ENCODE measurements at regions not wholly inside any gene's neighbourhood (a gene's known extent, or its start where the extent isn't known, plus 50 kb on each side); places are given as distances from the start of the nearest gene placed in this dataset.

DNA sequence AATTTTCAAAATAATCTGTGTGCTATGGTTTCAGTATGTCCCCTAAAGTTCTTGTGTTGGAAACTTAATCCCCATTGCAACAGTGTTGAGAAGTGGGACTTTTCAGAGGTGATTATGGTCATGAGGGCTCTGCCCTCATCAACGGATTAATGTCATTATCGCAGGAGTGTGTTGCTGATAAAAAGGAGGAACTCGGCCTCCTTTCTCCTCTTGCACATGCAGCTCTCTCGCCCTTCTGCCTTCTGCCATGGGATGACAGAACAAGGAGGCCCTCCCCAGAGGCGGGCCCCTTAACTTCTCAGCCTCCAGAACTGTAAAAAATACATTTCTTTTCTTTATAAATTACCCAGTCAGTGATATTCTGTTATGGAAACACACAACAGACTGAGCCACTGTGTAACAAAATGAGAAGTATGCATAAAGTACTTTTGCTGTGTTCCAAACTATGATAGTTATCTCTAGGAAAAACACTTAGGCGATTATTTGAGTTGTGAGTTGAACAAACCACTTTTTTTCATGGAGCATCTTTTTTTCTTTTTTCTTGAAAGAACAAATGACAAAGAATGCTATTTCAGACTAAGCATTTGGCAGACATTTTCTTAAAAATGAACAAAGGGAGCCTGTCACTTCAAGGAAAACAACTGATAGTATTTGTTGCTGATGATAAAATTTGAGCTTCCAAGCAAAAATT lies 134.8 kb upstream of the FUT8 start:
- DNase-seq (ENCODE audit: low read depth in 4 of 4, low spot score in 3 of 4) = no peak

DNA sequence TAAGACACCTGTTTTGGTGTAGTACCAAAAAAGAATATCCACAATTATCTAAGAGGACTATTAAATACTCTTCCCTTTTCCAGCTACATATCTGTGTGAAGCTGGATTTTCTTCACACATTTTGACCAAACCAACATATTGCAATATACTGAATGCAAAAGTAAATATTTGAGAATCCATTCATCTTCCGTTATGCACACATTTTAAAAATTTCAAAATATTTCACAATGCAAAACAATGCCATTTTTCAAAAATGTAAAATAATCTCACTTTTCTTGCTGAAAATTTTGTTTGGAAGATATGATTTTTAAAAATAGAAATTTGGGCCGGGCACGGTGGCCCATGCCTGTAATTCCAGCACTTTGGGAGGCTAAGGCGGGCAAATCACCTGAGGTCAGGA lies 133.9 kb upstream of the FUT8 start:
- DNase-seq (ENCODE audit: low read depth in 4 of 4, low spot score in 3 of 4) = no peak

DNA sequence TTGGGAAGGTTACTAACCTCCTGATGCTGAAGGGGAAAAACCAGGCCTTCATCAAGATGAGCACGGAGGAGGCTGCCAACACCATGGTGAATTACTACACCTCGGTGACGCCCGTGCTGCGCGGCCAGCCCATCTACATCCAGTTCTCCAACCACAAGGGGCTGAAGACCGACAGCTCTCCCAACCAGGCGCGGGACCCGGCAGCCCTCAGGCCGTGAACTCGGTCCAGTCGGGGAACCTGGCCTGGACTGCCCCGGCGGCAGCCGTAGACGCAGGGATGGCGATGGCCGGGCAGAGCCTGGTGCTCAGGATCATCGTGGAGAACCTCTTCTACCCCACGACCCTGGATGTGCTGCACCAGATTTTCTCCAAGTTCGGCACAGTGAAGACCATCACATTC lies 133.0 kb upstream of the FUT8 start:
- no peak for DNase-seq (ENCODE audit: low read depth in 4 of 4, low spot score in 3 of 4)

DNA sequence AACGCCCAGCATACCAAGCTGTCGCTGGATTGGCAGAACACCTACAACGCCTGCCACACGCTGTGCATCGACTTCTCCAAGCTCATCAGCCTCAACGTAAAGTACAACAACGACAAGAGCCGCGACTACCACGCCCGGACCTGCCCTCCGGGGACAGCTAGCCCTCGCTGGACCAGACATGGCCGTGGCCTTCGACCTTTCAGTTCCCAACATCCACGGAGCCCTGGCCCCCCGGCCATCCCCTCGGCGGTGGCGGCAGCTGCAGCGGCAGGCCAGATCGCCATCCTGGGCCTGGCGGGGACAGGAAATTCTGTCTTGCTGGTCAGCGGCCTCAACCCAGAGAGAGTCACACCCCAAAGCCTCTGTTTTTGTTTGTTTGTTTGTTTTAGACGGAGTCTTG lies 132.6 kb upstream of the FUT8 start:
- DNase-seq (ENCODE audit: low read depth in 4 of 4, low spot score in 3 of 4) = no peak

DNA sequence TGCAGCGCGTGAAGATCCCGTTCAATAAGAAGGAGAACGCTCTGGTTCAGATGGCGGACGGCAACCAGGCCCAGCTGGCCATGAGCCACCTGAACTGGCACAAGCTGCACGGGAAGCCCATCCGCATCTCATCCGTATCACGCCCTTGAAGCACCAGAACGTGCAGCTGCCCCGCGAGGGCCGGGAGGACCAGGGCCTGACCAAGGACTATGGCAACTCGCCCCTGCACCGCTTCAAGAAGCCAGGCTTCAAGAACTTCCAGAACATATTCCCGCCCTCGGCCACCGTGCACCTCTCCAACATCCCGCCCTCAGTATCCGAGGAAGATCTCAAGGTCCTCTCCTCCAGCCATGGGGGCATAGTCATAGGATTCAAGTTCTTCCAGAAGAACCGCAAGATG lies 131.9 kb upstream of the FUT8 start:
- no peak for DNase-seq (ENCODE audit: low read depth in 4 of 4, low spot score in 3 of 4)

DNA sequence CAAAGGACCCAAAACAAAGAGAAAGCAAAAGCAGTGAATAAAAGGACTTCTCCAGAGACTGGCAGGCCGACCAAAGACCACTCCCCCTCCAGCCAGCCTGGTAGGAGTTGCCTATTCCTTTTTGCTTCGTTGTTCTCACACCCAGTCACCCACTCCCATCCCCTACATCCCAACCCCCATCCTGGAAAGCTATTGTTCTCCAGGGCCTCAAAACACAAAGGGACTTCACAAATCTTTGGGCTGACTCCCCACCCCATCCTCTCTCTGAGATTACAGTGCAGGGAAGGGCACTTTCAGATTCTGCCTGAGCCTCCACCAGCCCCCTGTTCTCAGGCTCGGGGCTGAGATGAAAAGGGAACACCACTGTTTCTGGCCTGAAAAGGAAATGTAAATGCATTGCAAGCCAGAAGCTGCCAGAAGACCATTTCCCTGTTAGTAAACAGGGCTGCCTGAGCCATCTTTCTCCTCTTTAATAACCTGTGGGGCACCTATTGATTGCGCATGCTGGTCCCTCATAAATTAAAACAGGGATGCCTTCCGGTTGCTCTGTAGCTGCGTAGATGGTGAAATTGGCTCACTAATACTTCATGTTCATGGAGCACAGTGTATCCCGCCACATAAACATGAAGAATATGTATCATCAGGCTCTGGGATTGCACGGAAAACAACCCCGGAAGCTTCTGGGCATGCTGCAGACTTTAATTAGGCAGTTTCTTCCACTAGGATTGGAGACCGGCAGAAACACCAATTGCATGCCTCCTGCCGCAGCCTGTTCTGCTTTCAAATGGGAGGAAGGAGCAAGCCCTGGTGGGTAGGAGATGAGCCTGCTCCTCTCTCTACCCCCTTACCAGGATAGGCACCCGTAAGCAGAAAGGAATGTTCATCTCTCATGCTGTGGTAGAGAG lies 130.3 kb upstream of the FUT8 start:
- DNase-seq (ENCODE audit: low read depth in 4 of 4, low spot score in 3 of 4) = no peak

DNA sequence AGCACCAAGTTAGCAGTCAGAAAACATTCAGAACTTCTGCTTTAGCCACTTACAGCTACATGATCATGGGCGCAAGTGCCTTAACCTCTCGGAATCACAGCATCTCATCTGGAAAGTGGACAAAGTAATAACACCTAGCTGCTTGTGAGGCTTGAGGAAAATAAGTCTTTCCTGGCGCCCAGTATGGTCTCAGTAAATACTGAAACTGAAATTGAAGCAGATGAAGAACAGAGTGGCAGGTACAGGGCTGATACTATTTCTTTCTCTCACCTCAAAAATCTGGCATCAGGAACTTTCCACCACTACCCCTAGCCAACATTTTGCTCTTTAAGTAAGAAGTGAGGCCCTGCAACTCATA lies 129.7 kb upstream of the FUT8 start:
- no peak for DNase-seq (ENCODE audit: low read depth in 4 of 4, low spot score in 3 of 4)

DNA sequence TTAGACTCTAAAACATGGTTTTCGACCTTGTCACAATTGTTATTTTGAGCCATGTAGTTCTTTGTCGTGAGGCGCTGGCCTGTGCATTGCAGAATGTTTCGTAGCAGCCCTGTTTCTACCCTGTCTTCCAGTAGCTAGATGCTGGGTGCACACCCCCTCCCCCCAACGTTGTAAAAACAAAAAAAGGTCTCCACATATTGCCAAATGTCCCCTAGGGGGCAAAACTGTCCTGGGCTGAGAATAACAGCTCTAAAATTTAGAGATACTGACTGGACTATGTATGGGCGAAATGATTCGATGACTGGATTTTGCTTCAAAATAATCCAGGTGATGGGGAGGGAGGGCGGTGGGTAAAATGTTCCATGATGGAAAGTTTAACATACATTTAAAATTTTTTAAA lies 126.1 kb upstream of the FUT8 start:
- no peak for DNase-seq (ENCODE audit: low read depth in 4 of 4, low spot score in 3 of 4)

DNA sequence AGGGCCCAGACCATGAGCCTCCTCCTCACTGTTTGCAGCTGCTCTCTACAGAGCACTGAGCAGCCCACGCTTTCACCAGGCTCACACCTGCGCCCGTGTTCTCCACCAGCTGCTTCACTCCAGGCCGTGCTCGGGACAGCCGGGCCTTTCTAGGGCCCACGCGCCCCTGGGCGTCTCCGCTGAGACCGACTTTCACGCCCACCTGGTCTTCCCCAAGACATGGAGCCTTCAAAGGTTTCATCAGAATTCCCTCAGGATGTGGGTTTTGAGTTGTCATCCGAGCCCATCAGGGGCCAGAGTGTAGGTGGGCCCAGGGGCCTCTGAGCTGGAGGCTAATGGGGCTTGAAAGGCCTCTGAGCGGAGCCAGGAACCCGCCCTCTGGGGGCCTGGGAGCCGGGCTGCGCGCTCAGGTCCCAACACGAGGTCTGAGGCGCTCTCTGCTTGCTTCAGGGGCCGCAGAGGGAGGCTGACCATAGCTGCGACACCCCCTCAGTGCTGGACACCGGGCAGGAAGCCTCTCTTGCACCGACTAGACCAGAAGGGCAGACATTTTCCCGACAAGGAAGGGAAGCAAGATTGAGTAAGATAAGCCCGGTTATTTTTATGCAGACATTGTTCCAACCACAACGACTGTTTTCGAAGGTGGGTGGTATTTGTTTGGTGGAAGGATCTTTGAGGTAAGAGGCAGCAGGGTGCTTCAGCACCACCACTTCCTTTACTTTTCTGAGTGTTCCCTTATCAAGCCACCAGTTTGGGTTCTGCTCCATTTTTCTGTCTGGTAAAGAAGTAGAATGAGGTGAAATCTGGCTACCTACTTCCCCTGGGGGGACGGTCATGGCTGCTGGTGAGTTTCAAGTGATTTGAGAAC lies 125.0 kb upstream of the FUT8 start:
- no peak for DNase-seq (ENCODE audit: low read depth in 4 of 4, low spot score in 3 of 4)

DNA sequence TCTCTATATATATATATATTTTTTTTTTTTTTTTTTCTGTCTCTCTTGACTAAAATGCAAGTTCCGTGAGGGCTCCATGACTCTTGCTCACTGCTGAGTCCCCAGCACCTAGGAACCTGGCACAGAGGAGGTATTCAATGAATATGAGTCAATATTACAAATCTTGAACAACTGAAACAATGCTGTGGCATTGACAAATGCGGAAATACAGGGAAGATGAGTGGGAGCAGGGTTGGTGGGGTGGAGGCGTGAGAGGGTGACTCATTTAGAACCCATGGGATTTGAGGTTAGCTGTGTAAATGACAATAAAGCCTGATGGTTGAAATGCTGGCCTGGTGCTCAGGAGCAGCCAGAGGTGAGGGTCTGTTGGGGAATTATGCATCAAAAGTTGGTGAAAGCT lies 121.7 kb upstream of the FUT8 start:
- DNase-seq (ENCODE audit: low read depth in 4 of 4, low spot score in 3 of 4) = no peak

DNA sequence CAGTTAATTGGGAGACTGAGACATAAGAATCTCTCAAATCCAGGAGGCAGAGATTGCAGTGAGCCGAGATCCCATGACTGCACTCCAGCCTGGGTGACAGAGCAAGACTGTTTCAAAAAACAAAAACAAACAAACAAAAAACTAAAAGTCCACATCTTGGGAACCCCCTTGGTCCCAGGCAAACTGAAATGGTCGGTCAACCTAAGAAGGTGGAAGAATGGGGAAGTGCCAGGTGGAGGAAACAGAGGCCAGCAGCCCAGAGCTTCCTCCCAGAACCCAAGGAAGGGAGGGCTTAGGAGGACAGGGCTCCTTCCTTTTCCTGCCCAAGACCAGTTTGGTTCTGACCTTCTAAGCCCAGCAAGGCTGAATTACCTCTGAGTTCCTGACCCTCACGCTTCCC lies 121.0 kb upstream of the FUT8 start:
- no peak for DNase-seq (ENCODE audit: low read depth in 4 of 4, low spot score in 3 of 4)

DNA sequence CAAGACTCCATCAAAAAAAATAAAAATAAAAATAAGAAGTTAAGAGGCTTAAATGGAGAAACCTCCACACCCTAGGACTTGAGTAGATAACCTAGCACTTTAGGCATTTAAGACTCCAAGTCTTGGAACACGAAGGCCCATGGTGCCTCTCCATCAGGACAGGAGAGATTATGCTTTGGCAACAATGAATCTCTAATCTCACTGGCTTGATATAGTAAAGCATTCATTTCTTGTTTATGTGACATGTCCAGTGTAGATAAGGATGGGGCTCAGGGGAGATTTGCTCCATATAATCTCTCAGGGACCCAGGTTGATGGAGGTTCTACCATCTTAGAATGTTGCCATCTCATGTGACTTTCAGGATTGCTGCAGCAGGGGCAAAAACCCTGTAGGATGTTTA lies 117.7 kb upstream of the FUT8 start:
- no peak for DNase-seq (ENCODE audit: low read depth in 4 of 4, low spot score in 3 of 4)

DNA sequence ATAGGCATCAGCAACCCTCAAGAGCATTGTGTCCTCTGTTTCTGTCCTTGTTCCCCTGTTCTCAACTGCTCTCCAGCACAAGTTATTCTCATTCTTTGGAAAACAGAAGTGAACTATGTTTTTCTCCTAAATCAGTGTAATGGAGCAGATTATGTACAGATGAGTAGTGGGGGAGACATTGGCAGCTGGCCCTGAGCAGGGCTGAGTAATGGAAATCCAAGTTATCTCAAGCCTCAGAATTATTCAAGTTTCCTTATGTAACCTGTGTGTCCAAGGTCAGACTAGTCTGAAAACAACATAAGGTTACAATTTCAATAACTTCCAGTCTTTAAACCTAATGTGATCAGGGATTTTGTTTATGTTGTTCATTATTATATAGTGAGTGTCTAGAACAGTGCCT lies 116.1 kb upstream of the FUT8 start:
- DNase-seq (ENCODE audit: low read depth in 4 of 4, low spot score in 3 of 4) = no peak

DNA sequence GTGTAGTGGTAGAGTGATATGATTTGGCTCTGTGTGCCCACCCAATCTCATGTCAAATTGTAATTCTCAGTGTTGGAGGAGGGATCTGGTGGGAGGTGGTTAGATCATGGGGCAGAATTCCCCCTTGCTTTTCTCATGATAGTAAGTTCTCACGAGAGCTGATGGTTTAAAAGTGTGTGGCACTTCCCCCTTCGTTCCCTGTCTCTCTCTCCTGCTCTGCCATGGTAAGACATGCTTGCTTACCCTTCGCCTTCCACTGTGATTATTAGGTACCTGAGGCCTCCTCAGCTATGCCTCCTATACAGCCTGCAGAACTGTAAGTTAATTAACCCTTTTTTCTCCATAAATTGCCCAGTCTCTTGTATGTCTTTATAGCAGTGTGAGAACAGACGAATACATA lies 115.7 kb upstream of the FUT8 start:
- no peak for DNase-seq (ENCODE audit: low read depth in 4 of 4, low spot score in 3 of 4)

DNA sequence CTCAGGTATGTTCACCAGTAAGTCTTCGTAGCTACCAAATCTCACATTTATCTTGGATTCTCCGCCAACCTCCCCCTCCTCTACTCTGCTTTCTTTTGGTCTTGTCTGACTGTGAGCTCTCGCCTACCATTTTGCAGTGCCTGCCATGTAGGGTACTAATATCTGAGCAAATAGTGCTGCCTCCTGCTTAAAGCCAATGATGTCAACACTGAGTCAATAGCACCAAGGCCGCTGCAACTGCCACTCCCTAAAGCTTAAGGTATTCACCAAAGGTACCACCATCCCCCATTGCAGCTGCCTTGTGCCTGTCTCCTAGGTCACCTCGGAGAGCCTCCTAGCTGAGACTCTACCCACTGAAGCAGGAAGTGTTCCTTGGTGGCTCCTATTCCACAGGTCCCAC lies 114.8 kb upstream of the FUT8 start:
- no peak for DNase-seq (ENCODE audit: low read depth in 4 of 4, low spot score in 3 of 4)

DNA sequence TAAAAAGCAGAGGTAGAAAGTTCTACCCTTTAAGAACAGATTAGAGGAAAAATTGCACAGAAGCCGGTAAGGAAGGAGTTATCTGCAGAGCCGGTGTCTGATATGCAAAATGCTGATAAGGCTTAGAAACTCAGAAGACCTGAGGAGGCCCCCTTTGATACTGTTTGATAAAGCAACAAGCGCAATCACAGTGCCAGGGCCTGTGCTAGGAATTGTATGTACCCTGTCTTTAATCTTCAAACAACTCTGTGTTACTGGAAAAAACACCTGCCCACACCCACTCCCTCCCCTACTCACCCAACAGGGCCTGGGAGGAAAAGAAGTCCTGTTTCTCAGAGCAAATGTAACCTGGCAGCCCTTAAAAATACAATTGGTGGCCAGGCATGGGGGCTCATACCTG lies 112.7 kb upstream of the FUT8 start:
- no peak for DNase-seq (ENCODE audit: low read depth in 4 of 4, low spot score in 3 of 4)

DNA sequence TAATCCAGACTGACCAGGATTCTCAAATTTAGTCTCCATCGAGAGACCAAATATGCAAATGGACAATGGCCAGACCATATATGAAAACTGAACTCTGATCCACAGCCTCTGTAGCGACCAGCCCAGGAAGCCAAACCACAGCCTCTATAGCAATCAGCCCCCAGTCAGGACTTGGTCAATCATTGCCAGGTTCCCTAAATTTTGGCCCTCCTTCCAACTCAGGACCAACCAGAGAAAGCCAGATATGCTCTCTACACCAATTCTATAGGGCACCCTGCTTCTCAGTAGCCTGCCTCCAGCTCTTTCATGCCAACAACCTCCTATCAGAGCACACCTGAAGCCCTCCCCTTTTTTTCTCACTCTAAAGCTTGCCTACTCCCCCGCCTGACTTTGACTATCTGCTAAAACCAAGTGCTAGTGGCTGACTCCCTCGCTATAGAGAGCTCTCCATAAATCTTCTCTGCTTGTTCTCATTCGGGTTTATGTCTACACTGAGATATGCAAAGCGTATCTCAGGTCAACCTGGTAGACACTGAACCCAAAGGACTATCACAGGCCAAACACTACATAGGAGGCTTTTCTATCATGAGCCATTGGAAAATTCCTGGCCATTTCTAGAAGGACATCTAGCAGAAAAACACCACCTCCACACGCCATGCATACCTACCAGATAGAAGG lies 110.5 kb upstream of the FUT8 start:
- DNase-seq (ENCODE audit: low read depth in 4 of 4, low spot score in 3 of 4) = no peak

DNA sequence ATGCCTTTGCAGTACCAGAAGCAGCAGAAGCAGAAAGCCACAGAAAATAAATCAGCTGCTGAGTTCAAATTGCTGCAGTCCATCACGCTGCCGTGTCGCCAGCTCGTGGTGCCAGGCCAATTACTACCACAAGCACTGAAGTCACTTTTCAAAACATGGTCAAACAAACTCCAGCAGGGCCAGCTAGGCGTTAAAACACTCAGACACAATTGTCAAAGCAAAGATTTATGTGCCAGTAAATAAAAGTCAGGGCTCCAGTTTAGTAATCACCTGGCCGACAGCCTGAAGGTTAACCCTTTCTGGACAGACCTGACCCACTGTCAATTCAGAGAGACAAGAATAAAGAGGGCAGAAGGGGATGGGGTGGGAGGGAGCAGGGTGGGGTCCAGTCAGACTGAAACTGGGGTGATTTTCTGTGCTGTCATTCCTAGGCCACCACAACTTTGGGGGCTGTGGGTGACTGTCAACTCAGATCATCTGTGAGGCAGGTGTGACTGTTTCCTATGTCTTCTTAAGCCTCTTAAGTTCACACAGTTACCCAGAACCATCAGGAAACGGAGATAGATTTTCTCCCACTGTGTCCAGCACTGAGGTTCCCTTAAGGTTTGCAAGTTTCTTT lies 109.8 kb upstream of the FUT8 start:
- no peak for DNase-seq (ENCODE audit: low read depth in 4 of 4, low spot score in 3 of 4)

DNA sequence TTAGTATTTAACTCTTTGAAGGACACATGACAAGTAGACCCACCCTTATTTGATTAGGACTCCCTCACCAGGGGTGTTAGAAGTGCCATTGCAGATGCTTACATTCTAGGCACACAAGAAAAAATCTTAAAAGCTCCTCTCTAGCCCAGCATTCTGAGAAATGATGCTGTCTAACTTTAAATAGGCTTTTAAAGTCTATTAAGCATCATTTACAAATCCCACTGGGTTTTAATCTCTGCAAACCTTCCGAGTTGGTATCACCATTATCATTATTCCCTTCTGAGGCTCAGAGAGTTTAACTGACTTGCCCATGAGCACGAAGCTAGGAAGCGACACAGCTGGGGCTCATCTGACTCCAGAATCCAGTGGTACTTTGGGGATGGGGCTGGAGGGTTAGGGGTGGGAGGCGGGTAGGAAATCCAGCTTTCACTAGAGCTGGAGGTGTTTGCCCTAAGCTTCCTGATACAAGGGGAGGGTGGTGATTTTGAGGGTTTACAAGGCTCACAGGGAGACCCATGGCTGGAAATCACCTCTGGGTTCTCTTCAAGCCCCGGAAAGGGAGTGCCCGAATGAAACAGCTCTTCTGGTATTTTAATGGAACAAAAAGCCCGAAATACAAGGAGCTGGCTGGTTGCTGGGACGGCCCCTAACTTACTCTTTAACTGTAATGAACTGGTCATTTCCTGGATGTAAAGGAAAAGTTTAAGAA lies 109.2 kb upstream of the FUT8 start:
- no peak for DNase-seq (ENCODE audit: low read depth in 4 of 4, low spot score in 3 of 4)

DNA sequence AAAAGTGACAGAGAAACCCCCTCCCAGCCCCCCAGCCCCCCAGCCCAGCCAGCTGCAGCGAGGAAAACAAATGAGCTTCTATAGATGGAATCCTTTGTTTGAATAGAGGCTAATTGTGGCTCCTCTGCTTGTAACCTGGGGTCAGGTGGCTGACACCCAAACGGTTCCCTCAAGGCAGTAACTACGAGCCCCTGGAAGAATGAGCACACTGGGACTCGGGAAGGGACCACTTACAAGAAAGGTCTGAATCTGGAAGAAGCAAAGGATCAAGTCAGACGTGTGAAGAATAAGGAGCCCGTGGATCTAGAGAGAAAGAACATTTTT lies 108.7 kb upstream of the FUT8 start:
- DNase-seq (ENCODE audit: low read depth in 4 of 4, low spot score in 3 of 4) = no peak
